ENCODE measurements at regions not wholly inside any gene's neighbourhood (a gene's known extent, or its start where the extent isn't known, plus 50 kb on each side); places are given as distances from the start of the nearest gene placed in this dataset.

GRCh38 chr21:27700974-27701614 is 734.2 kb upstream of the ADAMTS5 start:
- DNase-seq (ENCODE audit: low spot score), result peak; percentile 70

- DNase-seq (ENCODE audit: low spot score), result no peak
These were observed 728.4 kb upstream of the ADAMTS5 start for GRCh38 chr21:27695246-27695645.

- DNase-seq (ENCODE audit: low spot score), result peak; percentile 33
These were observed 727.8 kb upstream of the ADAMTS5 start for GRCh38 chr21:27694667-27695066.

- no peak for DNase-seq (ENCODE audit: low spot score)
These were observed 726.5 kb upstream of the ADAMTS5 start for GRCh38 chr21:27693376-27693775.

GRCh38 chr21:27691516-27691915 is 724.6 kb upstream of the ADAMTS5 start:
- DNase-seq (ENCODE audit: low spot score), result no peak

- DNase-seq (ENCODE audit: low spot score), result no peak
These were observed 724.1 kb upstream of the ADAMTS5 start for GRCh38 chr21:27691006-27691405.

GRCh38 chr21:27690426-27690825 is 723.5 kb upstream of the ADAMTS5 start:
- DNase-seq (ENCODE audit: low spot score), result no peak

- no peak for DNase-seq (ENCODE audit: low spot score)
These were observed 721.9 kb upstream of the ADAMTS5 start for GRCh38 chr21:27688773-27689172.

GRCh38 chr21:27683292-27683691 is 716.4 kb upstream of the ADAMTS5 start:
- no peak for DNase-seq (ENCODE audit: low spot score)

GRCh38 chr21:27681841-27682240 is 715.0 kb upstream of the ADAMTS5 start:
- DNase-seq (ENCODE audit: low spot score), result no peak

GRCh38 chr21:27681038-27681437 is 714.1 kb upstream of the ADAMTS5 start:
- no peak for DNase-seq (ENCODE audit: low spot score)

- DNase-seq (ENCODE audit: low spot score), result no peak
These were observed 713.3 kb upstream of the ADAMTS5 start for GRCh38 chr21:27680181-27680580.

- DNase-seq (ENCODE audit: low spot score), result no peak
These were observed 711.6 kb upstream of the ADAMTS5 start for GRCh38 chr21:27678511-27678910.

- DNase-seq (ENCODE audit: low spot score), result no peak
These were observed 710.7 kb upstream of the ADAMTS5 start for GRCh38 chr21:27677546-27677945.

- DNase-seq (ENCODE audit: low spot score), result no peak
These were observed 708.4 kb upstream of the ADAMTS5 start for GRCh38 chr21:27675306-27675705.

- DNase-seq (ENCODE audit: low spot score), result no peak
These were observed 707.2 kb upstream of the ADAMTS5 start for GRCh38 chr21:27674041-27674615.

GRCh38 chr21:27673581-27673980 is 706.7 kb upstream of the ADAMTS5 start:
- DNase-seq (ENCODE audit: low spot score), result no peak

- DNase-seq (ENCODE audit: low spot score), result no peak
These were observed 704.3 kb upstream of the ADAMTS5 start for GRCh38 chr21:27671207-27671606.

GRCh38 chr21:27653481-27653880 is 686.6 kb upstream of the ADAMTS5 start:
- no peak for DNase-seq (ENCODE audit: low spot score)

- no peak for DNase-seq (ENCODE audit: low spot score)
These were observed 682.9 kb upstream of the ADAMTS5 start for GRCh38 chr21:27649762-27650161.

- peak; percentile 9 for DNase-seq (ENCODE audit: low spot score)
These were observed 682.4 kb upstream of the ADAMTS5 start for GRCh38 chr21:27649323-27649722.

GRCh38 chr21:27648560-27648959 is 681.7 kb upstream of the ADAMTS5 start:
- no peak for DNase-seq (ENCODE audit: low spot score)

- DNase-seq (ENCODE audit: low spot score), result no peak
These were observed 681.0 kb upstream of the ADAMTS5 start for GRCh38 chr21:27647921-27648320.

GRCh38 chr21:27647401-27647800 is 680.5 kb upstream of the ADAMTS5 start:
- no peak for DNase-seq (ENCODE audit: low spot score)

Measured in COLO829 (cell line).